ENCODE measurements at regions not wholly inside any gene's neighbourhood (a gene's known extent, or its start where the extent isn't known, plus 50 kb on each side); places are given as distances from the start of the nearest gene placed in this dataset.
A peak's percentile ranks its signal among the peaks of the same experiment; 100 is the strongest.

DNA sequence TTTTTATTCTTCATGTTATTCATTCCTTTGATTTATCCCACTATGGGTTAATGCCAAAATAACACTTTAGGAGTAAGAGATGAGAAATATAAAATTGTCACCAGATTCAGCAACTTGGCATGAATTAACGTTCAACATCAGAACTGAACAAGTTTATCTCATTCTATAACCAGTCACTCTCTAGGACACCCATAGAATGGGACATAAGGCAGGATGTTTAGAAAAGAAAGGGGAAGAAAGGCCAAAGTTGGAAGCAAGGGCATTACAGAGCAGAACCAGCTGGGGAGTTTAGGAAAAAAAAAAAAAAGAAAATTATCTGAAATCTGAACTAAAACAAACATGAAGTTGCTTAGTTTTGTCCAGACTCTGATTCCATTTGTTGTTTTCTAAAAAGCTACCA lies 211.0 kb downstream of the PMAIP1 start:
- TF ChIP-seq, protein P1, sequence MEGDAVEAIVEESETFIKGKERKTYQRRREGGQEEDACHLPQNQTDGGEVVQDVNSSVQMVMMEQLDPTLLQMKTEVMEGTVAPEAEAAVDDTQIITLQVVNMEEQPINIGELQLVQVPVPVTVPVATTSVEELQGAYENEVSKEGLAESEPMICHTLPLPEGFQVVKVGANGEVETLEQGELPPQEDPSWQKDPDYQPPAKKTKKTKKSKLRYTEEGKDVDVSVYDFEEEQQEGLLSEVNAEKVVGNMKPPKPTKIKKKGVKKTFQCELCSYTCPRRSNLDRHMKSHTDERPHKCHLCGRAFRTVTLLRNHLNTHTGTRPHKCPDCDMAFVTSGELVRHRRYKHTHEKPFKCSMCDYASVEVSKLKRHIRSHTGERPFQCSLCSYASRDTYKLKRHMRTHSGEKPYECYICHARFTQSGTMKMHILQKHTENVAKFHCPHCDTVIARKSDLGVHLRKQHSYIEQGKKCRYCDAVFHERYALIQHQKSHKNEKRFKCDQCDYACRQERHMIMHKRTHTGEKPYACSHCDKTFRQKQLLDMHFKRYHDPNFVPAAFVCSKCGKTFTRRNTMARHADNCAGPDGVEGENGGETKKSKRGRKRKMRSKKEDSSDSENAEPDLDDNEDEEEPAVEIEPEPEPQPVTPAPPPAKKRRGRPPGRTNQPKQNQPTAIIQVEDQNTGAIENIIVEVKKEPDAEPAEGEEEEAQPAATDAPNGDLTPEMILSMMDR (conservative IDR thresholded peaks at IDR 0.05; ENCODE audit: control insufficient read depth, insufficient read depth, low read depth, low read length): no peak
- H3K4me3 ChIP-seq (ENCODE audit: control insufficient read depth, low read depth, low read length): no peak overlapping the region
- DNase-seq (ENCODE audit: low read depth): no peak

DNA sequence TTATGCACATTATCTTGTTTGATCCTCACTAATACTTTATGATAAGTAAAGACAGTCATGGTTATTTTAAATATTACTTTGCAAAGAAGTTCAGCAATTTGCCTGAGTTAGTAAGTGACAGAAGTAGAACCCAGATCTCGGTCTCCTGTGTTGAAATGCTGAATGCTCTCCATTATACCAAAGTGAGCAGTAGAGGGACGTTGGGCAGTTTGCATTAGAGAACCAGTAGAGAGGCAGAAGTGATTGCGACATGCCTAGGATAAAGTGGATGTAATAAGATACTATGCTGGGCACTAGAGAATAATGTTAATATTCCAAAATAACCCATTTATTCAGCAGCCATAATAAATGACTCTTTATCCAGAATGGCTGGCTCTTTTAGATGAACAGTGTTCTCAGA lies 201.0 kb downstream of the PMAIP1 start:
- DNase-seq (ENCODE audit: low read depth): peak; percentile 3
- no peak overlapping the region for H3K4me3 ChIP-seq (ENCODE audit: control insufficient read depth, low read depth, low read length)
- TF ChIP-seq, protein P1 (conservative IDR thresholded peaks at IDR 0.05; ENCODE audit: control insufficient read depth, insufficient read depth, low read depth, low read length): no peak

DNA sequence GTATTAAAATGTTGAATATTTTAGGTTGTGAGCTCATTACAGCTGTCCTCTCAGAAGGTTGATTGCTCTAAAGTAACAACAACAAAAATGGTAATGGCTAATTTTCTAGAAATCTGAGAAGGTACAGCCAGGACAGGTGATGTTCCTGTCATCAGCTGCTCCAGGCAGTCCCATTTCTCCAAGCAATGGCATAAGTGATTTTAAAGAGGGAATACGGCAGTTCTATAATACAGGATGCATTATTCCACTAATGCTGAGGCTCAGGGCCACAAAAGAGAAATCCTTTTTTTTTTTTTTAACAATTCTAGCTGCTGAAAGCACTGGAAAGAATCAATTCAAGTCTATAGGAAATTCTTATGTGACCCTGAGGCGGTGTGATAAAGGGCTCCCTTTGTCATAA lies 199.9 kb downstream of the PMAIP1 start:
- no peak overlapping the region for H3K4me3 ChIP-seq (ENCODE audit: control insufficient read depth, low read depth, low read length)
- TF ChIP-seq, protein P1 (conservative IDR thresholded peaks at IDR 0.05; ENCODE audit: control insufficient read depth, insufficient read depth, low read depth, low read length): no peak
- DNase-seq (ENCODE audit: low read depth): no peak

DNA sequence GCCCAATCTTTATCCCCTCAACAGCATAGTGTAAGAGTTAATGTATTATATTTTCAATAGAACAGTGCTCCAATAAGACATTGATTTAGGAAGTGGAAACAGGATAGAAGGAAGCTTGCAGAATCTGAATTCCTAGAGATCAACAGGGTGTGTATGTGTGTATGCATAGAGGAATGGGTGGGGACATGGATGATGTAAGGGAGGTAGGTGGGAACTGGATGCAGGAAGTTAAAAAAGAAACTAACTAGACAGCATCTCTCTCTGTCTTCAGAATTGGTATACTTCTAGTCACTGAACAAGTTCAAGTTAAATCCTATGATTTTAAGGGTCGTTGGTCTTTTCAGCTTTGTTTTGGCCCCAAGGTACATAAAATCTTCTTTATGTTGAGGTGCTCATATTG lies 196.6 kb downstream of the PMAIP1 start:
- TF ChIP-seq, protein P1 (conservative IDR thresholded peaks at IDR 0.05; ENCODE audit: control insufficient read depth, insufficient read depth, low read depth, low read length): no peak
- no peak overlapping the region for H3K4me3 ChIP-seq (ENCODE audit: control insufficient read depth, low read depth, low read length)
- DNase-seq (ENCODE audit: low read depth): no peak

DNA sequence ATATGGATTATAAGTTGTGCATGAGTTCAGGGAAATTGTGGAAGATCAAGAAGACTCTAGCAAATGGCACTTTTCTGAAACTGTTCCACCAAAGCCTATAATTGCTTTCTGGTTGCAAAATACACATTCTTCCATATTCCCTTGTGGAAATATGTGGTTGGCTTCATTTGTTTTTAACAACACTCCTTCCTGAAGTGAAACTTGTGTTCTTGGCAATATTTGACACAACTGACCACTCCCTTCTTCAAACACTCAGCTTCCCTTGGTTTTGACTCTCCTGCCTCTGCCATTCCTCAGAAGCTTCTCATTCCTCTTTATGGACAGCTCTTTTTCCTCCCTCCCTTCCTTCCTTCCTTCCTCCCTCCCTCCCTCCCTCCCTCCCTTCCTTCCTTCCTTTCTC lies 192.3 kb downstream of the PMAIP1 start:
- peak; percentile 29 for DNase-seq (ENCODE audit: low read depth)
- H3K4me3 ChIP-seq (ENCODE audit: control insufficient read depth, low read depth, low read length): no peak overlapping the region
- TF ChIP-seq, protein P1 (conservative IDR thresholded peaks at IDR 0.05; ENCODE audit: control insufficient read depth, insufficient read depth, low read depth, low read length): no peak

DNA sequence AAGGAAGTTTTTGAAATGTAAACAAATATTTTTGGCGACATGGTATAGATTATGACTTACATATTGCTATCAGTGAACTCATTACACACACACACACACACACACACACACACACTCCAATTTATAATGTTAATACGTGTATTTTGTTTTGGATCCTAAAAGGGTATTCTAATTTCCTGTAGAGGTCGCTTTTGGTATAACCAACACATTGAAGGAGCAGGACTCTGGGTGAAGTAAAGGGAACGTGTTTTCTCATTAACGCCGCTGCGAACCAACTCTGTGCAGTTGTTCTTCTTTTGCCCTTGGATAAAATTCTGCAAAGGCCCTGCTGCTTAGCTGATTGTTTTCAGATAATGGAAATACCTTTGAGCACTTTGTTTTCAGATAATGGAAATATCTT lies 190.4 kb downstream of the PMAIP1 start:
- TF ChIP-seq, protein P1 (conservative IDR thresholded peaks at IDR 0.05; ENCODE audit: control insufficient read depth, insufficient read depth, low read depth, low read length): no peak
- DNase-seq (ENCODE audit: low read depth): no peak
- no peak overlapping the region for H3K4me3 ChIP-seq (ENCODE audit: control insufficient read depth, low read depth, low read length)

DNA sequence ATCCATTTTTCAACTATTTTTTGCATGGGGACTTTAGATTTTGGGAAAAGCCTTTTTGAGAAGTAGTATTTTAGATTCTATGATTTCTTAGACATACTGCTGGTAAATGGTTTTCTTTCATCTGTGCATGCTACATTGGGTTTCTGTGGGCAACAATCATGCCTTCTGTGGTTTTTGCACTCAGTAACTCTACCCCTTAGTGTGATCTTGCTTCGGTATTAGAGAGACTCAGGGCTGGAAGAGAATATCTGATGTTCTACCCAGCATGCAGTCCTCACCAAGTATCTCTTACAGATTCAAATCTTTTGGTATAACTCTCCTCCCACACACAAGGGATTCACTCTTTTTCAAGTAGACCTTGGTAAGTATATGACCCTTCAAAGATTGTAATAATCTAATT lies 183.0 kb downstream of the PMAIP1 start:
- TF ChIP-seq, protein P1 (conservative IDR thresholded peaks at IDR 0.05; ENCODE audit: control insufficient read depth, insufficient read depth, low read depth, low read length): no peak
- DNase-seq (ENCODE audit: low read depth): no peak
- H3K4me3 ChIP-seq (ENCODE audit: control insufficient read depth, low read depth, low read length): no peak overlapping the region
